Mucosa of descending colon (tissue), 3 donors: ENCODE measurements at regions not wholly inside any gene's neighbourhood (a gene's known extent, or its start where the extent isn't known, plus 50 kb on each side); places are given as distances from the start of the nearest gene placed in this dataset.
"Not testable (repeated sequence)": the region's sequence is repeated elsewhere in the genome, so short reads cannot be mapped to it uniquely, and the experiment has no call there.

Experiments
- ATAC-seq: fragments of 200-7000 bp; cut with Tn5 transposase; one replicate; pipeline ENCODE4 v1.9.1; 2020; ENCODE audit warnings: mild to moderate bottlenecking, moderate library complexity
- DNase-seq, 3 donors: peaks; one replicate each; pipeline ENCODE4 v3.0.0-alpha.2; 2020
- H3K36me3 ChIP-seq: fragments of 200-600 bp; one replicate; pipeline ENCODE4 v1.8.0; 2021; ENCODE audit warnings: low read depth, mild to moderate bottlenecking
- H3K4me1 ChIP-seq: fragments of 200-600 bp; one replicate; pipeline ENCODE4 v1.8.0; 2021; ENCODE audit warnings: low read depth, mild to moderate bottlenecking
- H3K4me3 ChIP-seq: fragments of 200-600 bp; one replicate; pipeline ENCODE4 v1.8.0; 2021; ENCODE audit warnings: mild to moderate bottlenecking
- H3K9me3 ChIP-seq: fragments of 200-600 bp; one replicate; pipeline ENCODE4 v1.8.0; 2021; ENCODE audit warnings: mild to moderate bottlenecking
- CTCF ChIP-seq: fragments of 200-600 bp; IDR thresholded peaks from one replicate; pipeline ENCODE4 v1.8.0; 2022; ENCODE audit warnings: antibody characterized with exemption, mild to moderate bottlenecking
- intact Hi-C, 2 donors: fragments of 100-400 bp; cut with DNase I in 1 of 2; cut with micrococcal nuclease in 1 of 2; formaldehyde crosslinking; loops; one replicate each; pipeline versions ENCODE4 v1.11.0 to v1.11.1; 2022; cut with DNase I, micrococcal nuclease
- donor health status: DM: no; HTN: no; CAD: no; lungs with moderate emphysema.
- donor health status: DM: no; HTN: no; CAD: no.
- donor health status: DM: no; HTN: yes; CAD: no.

GRCh38 chr7:131638641-131639430 lies 82.4 kb upstream of the PODXL start:
- intact Hi-C loops: no loop called here

GRCh38 chr7:131637859-131638258 lies 81.4 kb upstream of the PODXL start:
- H3K36me3 ChIP-seq: no peaks in the 10 kb centered on the region
- no peak for DNase-seq
- H3K9me3 ChIP-seq: no peaks in the 10 kb centered on the region
- H3K4me3 ChIP-seq: no peak overlapping the region
- intact Hi-C loops: no loop called here
- no peak for TF ChIP-seq CTCF
- H3K4me1 ChIP-seq: no peaks in the 10 kb centered on the region
- no peak for ATAC-seq

More at GRCh38 chr7:131638641-131639430, 82.4 kb upstream of the PODXL start:
- Histone ChIP-seq H3K4me3 (no peak overlapping the region), H3K4me1 (no peaks in the 10 kb centered on the region), H3K36me3 (no peaks in the 10 kb centered on the region), H3K9me3 (no peaks in the 10 kb centered on the region)
- TF ChIP-seq CTCF: no peak
- DNase-seq (no peak), ATAC-seq (no peak)

- no peaks in the 10 kb centered on the region for H3K9me3 ChIP-seq
- no peaks in the 10 kb centered on the region for H3K4me1 ChIP-seq
- intact Hi-C loops: no loop called here
- DNase-seq: no peak
- ATAC-seq: no peak
- no peak for TF ChIP-seq CTCF
- H3K36me3 ChIP-seq: no peaks in the 10 kb centered on the region
- H3K4me3 ChIP-seq: no peak overlapping the region
Observed at GRCh38 chr7:131636092-131636491, 79.7 kb upstream of the PODXL start.

GRCh38 chr7:131634197-131634596 lies 77.8 kb upstream of the PODXL start:
- H3K4me1 ChIP-seq, DNase-seq, intact Hi-C loops, H3K9me3 ChIP-seq, ATAC-seq, H3K36me3 ChIP-seq, H3K4me3 ChIP-seq: not testable (repeated sequence)

GRCh38 chr7:131633342-131633843 lies 77.0 kb upstream of the PODXL start:
- Histone ChIP-seq H3K4me1 (peaks cover 3% of the 10 kb centered on the region), H3K36me3 (no peaks in the 10 kb centered on the region), H3K4me3 (no peak overlapping the region), H3K9me3 (no peaks in the 10 kb centered on the region)
- no peak for DNase-seq
- TF ChIP-seq CTCF: no peak
- no peak for ATAC-seq
- intact Hi-C loops: no loop called here

- Histone ChIP-seq H3K4me1 (peaks cover 3% of the 10 kb centered on the region), H3K9me3 (no peaks in the 10 kb centered on the region), H3K4me3 (no peak overlapping the region), H3K36me3 (no peaks in the 10 kb centered on the region)
- DNase-seq (no peak), ATAC-seq (no peak)
- intact Hi-C loops: no loop called here
- TF ChIP-seq CTCF: no peak
Observed at GRCh38 chr7:131630427-131630826, 74.0 kb upstream of the PODXL start.
